ENCODE measurements at regions not wholly inside any gene's neighbourhood (a gene's known extent, or its start where the extent isn't known, plus 50 kb on each side); places are given as distances from the start of the nearest gene placed in this dataset.

GRCh38 chr10:2921956-2922680 lies 145.2 kb upstream of the PFKP start:
- intact Hi-C loops (cut with DNase I), result loop anchor here in 1 of 10 donors (10.0 kb wide), 1 partner anchor 123 kb away; no protein-coding TSS in a partner anchor
- Histone ChIP-seq H3K27me3 (peaks cover 0 to 26% (median 10%) of the 10 kb centered on the region in 7 donors), H3K27ac (no peak overlapping the region), H3K36me3 (no peaks in the 10 kb centered on the region), H3K9me3 (no peaks in the 10 kb centered on the region), H3K4me3 (no peak overlapping the region), H3K4me1 (peaks cover 0 to 7% (median 0%) of the 10 kb centered on the region in 9 donors)
- DNase-seq (no peak), ATAC-seq (no peak)
- no peak for TF ChIP-seq CTCF (IDR thresholded peaks at IDR 0.05)
- WGBS, 2 donors, result 86 to 87% methylated on average over 26 of the region's 26 CpGs

- no peak overlapping the region for H3K4me3 ChIP-seq
- TF ChIP-seq CTCF (IDR thresholded peaks at IDR 0.05), result no peak
- H3K4me1 ChIP-seq, result peaks cover 0 to 5% (median 0%) of the 10 kb centered on the region in 9 donors
- H3K9me3 ChIP-seq, result no peaks in the 10 kb centered on the region
- DNase-seq (no peak), ATAC-seq (no peak)
- no peaks in the 10 kb centered on the region for H3K36me3 ChIP-seq
- intact Hi-C loops (cut with DNase I), result loop anchor here in 1 of 10 donors (10.0 kb wide), 1 partner anchor 124 kb away; no protein-coding TSS in a partner anchor
- peaks cover 0 to 25% (median 10%) of the 10 kb centered on the region in 7 donors for H3K27me3 ChIP-seq
- 55 to 67% methylated on average over 6 of the region's 6 CpGs for WGBS, 2 donors
- no peak overlapping the region for H3K27ac ChIP-seq
Measured at GRCh38 chr10:2920637-2921036, 146.7 kb upstream of the PFKP start.

GRCh38 chr10:2920168-2920567 lies 147.2 kb upstream of the PFKP start:
- intact Hi-C loops (cut with DNase I), result loop anchor here in 1 of 10 donors (10.0 kb wide), 1 partner anchor 125 kb away; no protein-coding TSS in a partner anchor

GRCh38 chr10:2919016-2919415 lies 148.3 kb upstream of the PFKP start:
- no peaks in the 10 kb centered on the region for H3K4me1 ChIP-seq
- peaks cover 0 to 30% (median 10%) of the 10 kb centered on the region in 7 donors for H3K27me3 ChIP-seq
- ATAC-seq, result no peak
- H3K36me3 ChIP-seq, result no peaks in the 10 kb centered on the region
- H3K4me3 ChIP-seq, result no peak overlapping the region
- no peak overlapping the region for H3K27ac ChIP-seq
- DNase-seq, result no peak
- TF ChIP-seq CTCF (IDR thresholded peaks at IDR 0.05), result no peak
- H3K9me3 ChIP-seq, result no peaks in the 10 kb centered on the region
- 86 to 92% methylated on average over 2 of the region's 2 CpGs for WGBS, 2 donors
- intact Hi-C loops (cut with DNase I), result no loop called here

More at GRCh38 chr10:2920168-2920567, 147.2 kb upstream of the PFKP start:
- 43 to 58% methylated on average over 3 of the region's 3 CpGs for WGBS, 2 donors
- DNase-seq, result no peak
- Histone ChIP-seq H3K36me3 (no peaks in the 10 kb centered on the region), H3K4me1 (no peaks in the 10 kb centered on the region), H3K27ac (no peak overlapping the region), H3K4me3 (no peak overlapping the region), H3K27me3 (peaks cover 0 to 29% (median 10%) of the 10 kb centered on the region in 7 donors), H3K9me3 (no peaks in the 10 kb centered on the region)
- TF ChIP-seq CTCF (IDR thresholded peaks at IDR 0.05), result no peak
- peak in 1 of 8 donors; percentile 22 for ATAC-seq
